ENCODE measurements at regions not wholly inside any gene's neighbourhood (a gene's known extent, or its start where the extent isn't known, plus 50 kb on each side); places are given as distances from the start of the nearest gene placed in this dataset.

GRCh38 chr21:15483138-15483780, 246.5 kb upstream of the USP25 start (continued):
- TF ChIP-seq REST (IDR thresholded peaks at IDR 0.05; ENCODE audit: borderline replicate concordance) (peak; percentile 90), REST (CRISPR knock-in tag; IDR thresholded peaks at IDR 0.05; ENCODE audit: low read depth) (no peak)
